Stimulated activated CD8-positive, alpha-beta memory T cell treated with anti-CD3 and anti-CD28 coated beads, Interleukin-2, amount 100 ng/mL, for 1 hour (primary cell): ENCODE measurements at regions not wholly inside any gene's neighbourhood (a gene's known extent, or its start where the extent isn't known, plus 50 kb on each side); places are given as distances from the start of the nearest gene placed in this dataset.
"Not testable (repeated sequence)": the region's sequence is repeated elsewhere in the genome, so short reads cannot be mapped to it uniquely, and the experiment has no call there.

Experiments used
- DNase-seq, 2 donors: peaks; one replicate each; pipeline ENCODE4 v3.0.0-alpha.2; 2020; ENCODE audit warnings: low read depth in 2 of 2

DNA sequence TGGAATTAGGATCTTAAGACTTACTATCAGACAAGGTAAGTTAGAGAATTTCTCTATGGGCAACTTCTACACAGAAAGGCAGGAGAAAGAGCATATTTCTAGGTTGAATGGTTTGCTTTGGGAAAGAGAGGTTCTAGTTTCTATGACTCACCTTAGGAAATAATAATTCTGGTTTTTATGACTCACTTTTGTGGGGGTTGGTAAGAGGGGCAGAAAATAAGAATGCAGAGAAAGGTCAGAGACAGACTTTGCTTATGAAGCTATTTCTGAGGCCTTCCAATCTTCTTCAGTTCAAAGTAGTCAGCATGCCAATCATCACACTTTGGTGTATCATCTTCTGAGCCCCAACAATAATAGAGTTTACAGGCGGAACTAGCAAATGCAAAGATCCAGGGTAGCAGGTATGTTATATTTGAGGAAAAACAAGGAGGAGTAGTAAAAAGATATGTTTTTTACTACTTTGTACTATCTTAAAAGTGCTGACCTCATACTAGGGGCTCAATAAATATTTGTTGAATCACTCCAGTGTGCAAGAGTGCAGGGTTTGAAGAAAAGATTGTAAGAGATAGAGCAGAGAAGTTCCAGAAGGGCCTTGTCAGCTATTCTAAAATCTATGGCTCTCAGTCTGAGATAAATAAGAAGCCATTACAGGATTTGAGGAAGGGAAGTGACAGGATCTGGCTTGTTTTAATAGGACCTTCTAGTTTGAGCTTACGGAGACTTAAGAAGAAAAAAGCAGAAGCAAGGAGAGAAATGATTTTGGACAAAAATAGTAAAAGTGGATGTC lies 56.7 kb upstream of the LRFN5 start:
- DNase-seq: no peak

- DNase-seq: no peak
Observed at GRCh38 chr14:41549282-41549681, 57.4 kb upstream of the LRFN5 start.

DNA sequence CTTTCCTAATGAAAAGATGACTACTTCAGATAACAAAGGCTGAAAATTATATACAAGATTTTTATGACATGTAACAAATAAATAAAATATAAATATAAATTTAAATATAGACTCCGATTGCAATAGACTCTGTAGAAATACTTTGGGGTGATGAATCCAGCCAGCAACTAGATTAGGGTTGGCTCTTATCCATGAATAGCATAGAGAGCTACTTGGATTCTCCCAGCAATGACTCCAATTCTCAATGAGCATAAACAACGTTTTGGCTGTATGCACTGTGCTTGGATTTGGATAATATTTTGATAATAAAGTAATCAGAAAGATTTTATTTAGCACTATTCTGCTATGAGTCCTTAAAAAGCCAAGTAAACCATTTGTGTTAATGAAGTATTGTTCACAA lies 58.0 kb upstream of the LRFN5 start:
- no peak for DNase-seq

DNA sequence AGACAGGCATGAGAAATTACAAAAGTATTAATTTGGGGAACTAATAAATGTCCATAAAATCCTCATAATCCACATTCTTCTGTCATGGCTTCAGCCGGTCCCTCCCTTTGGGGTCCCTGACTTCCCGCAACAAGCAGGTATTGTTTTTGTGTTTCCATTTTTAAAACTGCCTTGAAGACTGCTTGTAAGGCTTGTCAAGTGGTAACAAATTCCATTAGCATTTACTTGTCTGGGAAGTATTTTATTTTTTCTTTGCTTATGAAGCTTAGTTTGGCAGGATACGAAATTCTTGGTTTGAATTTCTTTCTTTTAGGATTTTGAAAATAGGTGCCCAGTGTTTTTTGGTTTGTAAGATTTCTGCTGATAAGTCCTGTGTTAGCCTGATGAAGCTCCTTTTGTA lies 65.3 kb upstream of the LRFN5 start:
- no peak for DNase-seq

GRCh38 chr14:41532255-41532654 lies 74.4 kb upstream of the LRFN5 start:
- DNase-seq: no peak

DNA sequence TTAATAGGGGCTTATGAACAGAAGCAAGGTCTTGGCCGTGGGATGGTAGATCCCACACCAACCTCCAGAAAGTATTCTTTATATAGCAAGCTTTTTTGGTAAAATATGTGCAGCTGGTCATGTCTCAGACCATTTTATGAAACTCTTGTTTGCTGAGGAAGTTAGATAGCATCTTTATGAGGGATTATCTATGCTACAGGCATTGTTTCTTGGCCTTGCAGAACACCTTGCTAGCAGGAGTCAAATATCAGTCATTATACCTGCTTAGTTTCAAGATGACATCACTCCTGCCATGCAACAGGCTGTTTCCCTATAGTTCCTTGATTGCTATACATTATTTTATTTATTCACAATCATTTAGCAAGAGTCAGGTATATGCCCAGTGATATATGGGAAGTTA lies 84.8 kb upstream of the LRFN5 start:
- no peak for DNase-seq

GRCh38 chr14:41518030-41518429 lies 88.6 kb upstream of the LRFN5 start:
- DNase-seq: not testable (repeated sequence)

- no peak for DNase-seq
Observed at GRCh38 chr14:41506552-41506951, 100.1 kb upstream of the LRFN5 start.

- no peak for DNase-seq
Observed at GRCh38 chr14:41505491-41505890, 101.2 kb upstream of the LRFN5 start.

DNA sequence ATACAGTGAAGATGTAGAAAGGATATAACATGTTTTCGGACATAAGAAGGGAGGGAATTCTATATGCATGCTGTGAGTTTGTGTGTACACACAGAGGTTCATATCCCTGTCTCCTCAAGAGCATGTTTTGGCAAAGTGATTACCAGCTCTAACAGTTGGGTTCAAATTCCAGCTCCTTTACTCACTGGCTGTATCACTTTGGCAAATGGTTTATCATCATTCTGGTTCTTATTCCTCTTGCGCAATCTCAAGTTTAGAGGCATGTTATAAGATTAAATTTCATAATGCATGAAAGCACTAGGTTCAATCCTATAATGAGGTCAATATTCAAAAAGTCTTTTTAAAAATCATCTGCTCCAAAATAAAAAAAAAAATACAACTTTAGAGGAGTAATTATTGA lies 107.7 kb upstream of the LRFN5 start:
- DNase-seq: no peak

DNA sequence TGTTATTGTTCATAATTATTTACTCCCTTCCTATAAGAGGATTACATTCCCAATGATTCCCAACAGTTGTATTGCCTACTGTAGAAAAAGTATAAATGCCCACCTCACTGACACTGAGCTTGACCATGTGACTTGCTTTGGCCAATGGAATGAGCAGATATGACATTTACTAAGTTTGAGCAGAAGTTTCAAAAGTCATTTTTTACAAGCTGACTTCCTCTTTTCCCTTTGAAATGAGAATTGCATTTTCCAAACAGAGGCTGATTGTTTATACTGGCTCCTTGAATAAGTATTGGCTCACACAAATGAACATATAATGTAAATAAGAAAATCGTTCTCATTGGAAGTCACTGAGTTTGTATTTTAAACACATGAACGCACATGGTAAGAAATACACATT lies 116.4 kb upstream of the LRFN5 start:
- DNase-seq: no peak

GRCh38 chr14:41489315-41489972 lies 117.2 kb upstream of the LRFN5 start:
- DNase-seq: no peak

DNA sequence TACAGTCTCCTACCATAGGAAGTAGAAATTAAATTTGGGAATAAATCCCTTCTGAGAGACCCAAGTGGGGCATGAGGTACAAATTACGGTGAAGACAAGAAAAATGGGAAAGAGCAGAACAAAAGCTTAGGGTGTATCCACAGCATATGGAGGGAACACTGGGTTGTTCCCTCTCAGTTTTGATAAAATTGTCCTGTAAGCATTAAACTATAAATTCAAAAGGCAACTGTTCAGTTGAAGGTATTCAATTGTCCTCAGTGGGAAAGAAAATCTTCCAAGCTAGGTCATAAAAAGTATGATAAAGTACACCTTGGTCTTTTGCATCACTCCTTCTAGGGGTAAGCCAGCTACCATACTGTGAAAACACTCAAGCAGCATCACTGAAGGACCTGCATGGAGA lies 118.3 kb upstream of the LRFN5 start:
- no peak for DNase-seq

GRCh38 chr14:41482861-41483260 lies 123.8 kb upstream of the LRFN5 start:
- DNase-seq: no peak

DNA sequence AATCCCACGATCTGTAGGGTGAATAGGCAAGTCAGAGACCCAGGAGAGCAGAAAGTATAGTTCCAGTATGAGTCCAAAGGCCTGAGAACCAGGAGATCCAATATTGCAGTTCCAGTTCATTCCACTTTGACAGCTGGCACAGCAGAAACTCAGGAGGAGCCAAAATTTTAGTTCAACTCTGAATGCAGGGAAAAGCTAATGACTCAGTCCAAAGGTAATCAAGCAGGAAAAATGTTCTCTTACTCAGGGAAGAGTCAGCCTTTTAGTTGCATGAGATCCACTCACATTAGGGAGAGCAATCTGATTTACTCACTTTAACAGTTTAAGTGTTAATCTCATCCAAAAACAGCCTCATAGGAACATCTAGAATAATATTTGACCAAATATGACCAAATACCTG lies 130.2 kb upstream of the LRFN5 start:
- DNase-seq: no peak

- no peak for DNase-seq
Observed at GRCh38 chr14:41461380-41461779, 145.3 kb upstream of the LRFN5 start.

DNA sequence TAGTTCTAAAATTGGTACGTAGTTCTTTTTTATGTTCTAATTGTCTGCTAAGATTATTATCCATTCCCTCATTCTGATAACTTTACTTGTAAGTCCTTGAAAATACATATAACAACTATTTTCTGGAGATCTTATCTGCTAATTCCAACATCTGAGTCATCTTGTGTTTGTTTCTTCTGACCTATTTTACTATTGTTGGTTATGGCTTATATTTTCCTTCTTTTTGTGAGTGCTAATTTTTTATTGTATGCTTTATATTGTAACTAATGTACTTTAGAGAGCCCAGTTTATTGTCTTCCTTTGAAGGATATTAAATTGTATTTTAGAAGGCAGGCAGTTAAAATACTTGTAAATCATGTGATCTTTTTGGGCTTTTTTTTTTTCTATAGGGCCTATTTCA lies 149.3 kb upstream of the LRFN5 start:
- no peak for DNase-seq

- no peak for DNase-seq
Observed at GRCh38 chr14:41449066-41449465, 157.6 kb upstream of the LRFN5 start.

GRCh38 chr14:41446008-41446407 lies 160.7 kb upstream of the LRFN5 start:
- DNase-seq: no peak

DNA sequence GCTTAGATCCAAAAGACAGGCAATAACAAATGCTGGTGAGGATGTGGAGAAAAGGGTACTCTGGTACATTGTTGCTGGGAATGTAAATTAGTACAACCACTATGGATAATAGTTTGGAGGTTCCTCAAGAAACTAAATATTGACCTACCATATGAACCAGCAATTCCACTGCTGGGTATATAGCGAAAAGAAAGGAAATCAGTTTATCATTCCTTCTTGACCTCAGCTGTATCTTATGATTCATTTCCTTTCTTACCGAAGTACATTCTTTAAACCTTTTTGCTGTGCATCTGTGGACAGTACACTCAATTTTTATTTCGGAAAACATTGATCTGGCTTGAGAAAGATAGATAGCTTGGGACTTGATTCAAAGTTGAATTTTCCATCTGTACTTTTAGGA lies 183.2 kb upstream of the LRFN5 start:
- no peak for DNase-seq

DNA sequence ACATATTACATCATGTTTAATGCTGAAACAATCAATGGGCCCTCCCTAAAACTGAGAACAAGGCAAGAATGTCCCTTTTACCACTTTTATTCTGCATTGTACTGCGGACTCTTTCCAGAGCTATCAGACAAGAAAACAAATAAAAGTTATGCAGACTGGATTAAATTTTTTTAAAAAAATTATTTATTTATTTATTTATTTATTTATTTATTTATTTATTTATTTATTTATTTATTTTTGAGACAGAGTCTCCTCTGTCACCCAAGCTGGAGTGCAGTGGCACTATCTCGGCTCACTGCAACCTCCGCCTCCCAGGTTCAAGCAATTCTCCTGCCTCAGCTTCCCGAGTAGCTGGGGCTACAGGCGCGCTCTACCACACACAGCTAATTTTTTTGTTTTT lies 185.4 kb upstream of the LRFN5 start:
- DNase-seq: not testable (repeated sequence)

DNA sequence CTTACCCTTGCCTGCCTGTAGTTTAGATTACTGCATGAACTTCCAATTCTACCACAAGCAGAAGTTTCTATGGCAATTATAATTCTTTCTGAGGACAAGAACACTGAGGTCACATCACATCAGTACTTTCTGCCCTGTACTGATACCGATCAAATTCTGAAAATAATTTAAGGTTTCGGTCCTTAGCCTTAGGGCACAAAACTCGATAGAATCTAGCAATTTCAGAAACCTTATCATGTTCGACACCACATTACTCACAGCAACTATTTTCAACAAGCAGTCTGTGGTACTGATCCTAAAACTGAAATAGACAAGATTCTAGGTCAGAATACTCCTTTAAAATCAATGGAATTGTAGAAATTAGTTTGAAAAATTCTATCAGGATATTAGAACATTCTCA lies 187.0 kb upstream of the LRFN5 start:
- no peak for DNase-seq

GRCh38 chr14:41418851-41419250 lies 187.8 kb upstream of the LRFN5 start:
- DNase-seq: no peak

DNA sequence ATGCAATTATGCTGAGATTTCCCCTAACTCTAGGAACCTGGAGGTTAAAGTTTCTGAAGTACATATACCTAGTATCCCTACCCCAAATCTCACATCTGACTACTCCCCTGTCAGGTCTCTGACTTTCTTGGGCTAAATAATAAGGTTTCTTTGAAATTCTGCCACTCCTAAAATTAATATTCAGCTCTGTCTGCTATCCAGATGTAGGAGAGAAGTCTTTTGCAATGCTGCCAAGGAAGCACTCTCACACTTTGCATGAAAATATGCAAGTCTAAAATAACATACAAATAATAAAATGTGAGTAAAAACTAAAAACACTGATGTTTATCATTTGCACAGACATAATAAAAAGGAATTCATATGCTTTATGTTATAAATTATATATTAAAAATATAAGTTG lies 196.9 kb upstream of the LRFN5 start:
- DNase-seq: no peak
